ENCODE measurements at regions not wholly inside any gene's neighbourhood (a gene's known extent, or its start where the extent isn't known, plus 50 kb on each side); places are given as distances from the start of the nearest gene placed in this dataset.

GRCh38 chr2:240291337-240292034 is 144.0 kb upstream of the GPC1 start:
- DNase-seq (ENCODE audit: low read depth) = no peak
- TF ChIP-seq MAX (IDR thresholded peaks at IDR 0.05; ENCODE audit: low read depth, low read length) = no peak
- TF ChIP-seq POLR2A (IDR thresholded peaks at IDR 0.05; ENCODE audit: extremely low read depth, insufficient read length) = no peak
- no peak for TF ChIP-seq CTCF (IDR thresholded peaks at IDR 0.05; ENCODE audit: low read depth, low read length)
- TF ChIP-seq MYC (IDR thresholded peaks at IDR 0.05; ENCODE audit: low read depth, low read length) = no peak
- no peak overlapping the region for H3K4me3 ChIP-seq (ENCODE audit: low read depth, low read length)

- DNase-seq (ENCODE audit: low read depth) = no peak
- TF ChIP-seq MAX (IDR thresholded peaks at IDR 0.05; ENCODE audit: low read depth, low read length) (no peak), POLR2A (IDR thresholded peaks at IDR 0.05; ENCODE audit: extremely low read depth, insufficient read length) (no peak), MYC (IDR thresholded peaks at IDR 0.05; ENCODE audit: low read depth, low read length) (no peak), CTCF (IDR thresholded peaks at IDR 0.05; ENCODE audit: low read depth, low read length) (no peak)
- no peak overlapping the region for H3K4me3 ChIP-seq (ENCODE audit: low read depth, low read length)
Observed at GRCh38 chr2:240292035-240292574, 143.4 kb upstream of the GPC1 start.

GRCh38 chr2:240292619-240293525 is 142.6 kb upstream of the GPC1 start:
- TF ChIP-seq MAX (IDR thresholded peaks at IDR 0.05; ENCODE audit: low read depth, low read length) (no peak), MYC (IDR thresholded peaks at IDR 0.05; ENCODE audit: low read depth, low read length) (no peak), CTCF (IDR thresholded peaks at IDR 0.05; ENCODE audit: low read depth, low read length) (no peak)
- DNase-seq (ENCODE audit: low read depth) = no peak

GRCh38 chr2:240293557-240294461 is 141.7 kb upstream of the GPC1 start:
- H3K4me3 ChIP-seq (ENCODE audit: low read depth, low read length) = no peak overlapping the region
- no peak for TF ChIP-seq MAX (IDR thresholded peaks at IDR 0.05; ENCODE audit: low read depth, low read length)
- TF ChIP-seq POLR2A (IDR thresholded peaks at IDR 0.05; ENCODE audit: extremely low read depth, insufficient read length) = no peak
- no peak for TF ChIP-seq CTCF (IDR thresholded peaks at IDR 0.05; ENCODE audit: low read depth, low read length)
- no peak for TF ChIP-seq MYC (IDR thresholded peaks at IDR 0.05; ENCODE audit: low read depth, low read length)
- no peak for DNase-seq (ENCODE audit: low read depth)

More at GRCh38 chr2:240292619-240293525, 142.6 kb upstream of the GPC1 start:
- no peak overlapping the region for H3K4me3 ChIP-seq (ENCODE audit: low read depth, low read length)

- H3K4me3 ChIP-seq (ENCODE audit: low read depth, low read length) = no peak overlapping the region
- no peak for DNase-seq (ENCODE audit: low read depth)
- TF ChIP-seq CTCF (IDR thresholded peaks at IDR 0.05; ENCODE audit: low read depth, low read length) = no peak
- no peak for TF ChIP-seq MYC (IDR thresholded peaks at IDR 0.05; ENCODE audit: low read depth, low read length)
- no peak for TF ChIP-seq POLR2A (IDR thresholded peaks at IDR 0.05; ENCODE audit: extremely low read depth, insufficient read length)
Observed at GRCh38 chr2:240294514-240294913, 140.9 kb upstream of the GPC1 start.

All from NB4 (cell line).